GM19468 (cell line): ENCODE measurements at regions not wholly inside any gene's neighbourhood (a gene's known extent, or its start where the extent isn't known, plus 50 kb on each side); places are given as distances from the start of the nearest gene placed in this dataset.

Experiments used
- ATAC-seq: cut with Tn5 transposase; IDR thresholded peaks from one replicate; pipeline ENCODE4 v1.9.1; 2021; ENCODE audit warnings: mild to moderate bottlenecking, moderate library complexity, moderate number of reproducible peaks; ENCODE audit not compliant: unreplicated experiment; ENCODE audit errors: extremely low read depth

DNA sequence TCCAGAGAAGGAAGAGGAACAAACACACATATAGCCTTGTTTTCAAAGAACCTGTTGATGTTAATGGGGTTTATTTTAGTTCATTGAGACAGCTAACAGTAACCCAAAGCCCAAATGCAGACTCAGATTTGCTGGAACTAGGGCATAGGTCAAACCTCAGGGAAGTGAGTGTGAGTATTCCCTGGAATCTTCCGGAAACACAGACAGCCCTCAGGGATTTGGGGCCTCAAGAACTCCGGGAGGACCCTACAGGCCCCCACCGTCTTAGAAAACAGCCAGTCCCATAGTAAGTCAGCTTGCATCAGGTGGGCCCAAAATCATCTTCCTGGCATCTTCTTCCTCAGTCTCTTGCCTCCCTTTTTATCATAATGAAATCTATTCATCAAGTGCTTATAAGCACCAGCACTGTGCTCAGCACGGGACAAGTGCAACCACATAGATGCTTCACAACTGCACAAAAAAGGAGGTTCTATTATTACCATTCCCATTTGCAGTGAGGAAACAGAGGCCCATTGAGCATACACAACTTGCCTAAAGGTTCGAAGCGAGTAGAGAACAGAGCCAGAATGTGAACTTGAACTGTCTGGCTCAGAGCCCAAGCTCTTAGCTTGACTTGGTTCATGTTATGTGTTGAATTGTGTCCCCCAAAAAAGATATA is 50.2 kb upstream of the BCL11A start:
- ATAC-seq, result no peak

- no peak for ATAC-seq
Measured at GRCh38 chr2:60604486-60605064, 51.1 kb upstream of the BCL11A start.

- ATAC-seq, result no peak
Measured at GRCh38 chr2:60605866-60606265, 52.4 kb upstream of the BCL11A start.

DNA sequence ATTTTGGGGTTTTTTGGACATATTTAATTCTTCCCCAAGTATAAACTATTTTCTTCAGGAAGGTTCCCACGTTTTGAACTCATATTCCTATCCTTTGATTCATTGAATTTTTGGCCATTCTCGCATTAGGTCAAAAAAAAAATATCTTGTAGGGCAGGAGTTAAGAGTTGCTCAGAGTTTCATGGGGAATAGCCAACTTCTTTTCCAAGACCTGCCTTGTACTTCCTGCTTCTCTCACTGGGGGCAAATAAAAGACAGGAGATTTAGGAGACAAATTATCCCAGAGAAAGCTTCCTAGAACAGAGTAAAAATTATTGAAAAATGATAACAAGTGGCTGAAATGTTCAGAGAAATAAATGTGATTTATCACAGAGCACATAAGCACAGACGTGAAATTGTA is 55.2 kb upstream of the BCL11A start:
- ATAC-seq, result no peak

GRCh38 chr2:60612033-60612432 is 58.6 kb upstream of the BCL11A start:
- ATAC-seq, result no peak

- ATAC-seq, result no peak
Measured at GRCh38 chr2:60614319-60614718, 60.9 kb upstream of the BCL11A start.

- no peak for ATAC-seq
Measured at GRCh38 chr2:60621688-60622429, 68.4 kb upstream of the BCL11A start.

- no peak for ATAC-seq
Measured at GRCh38 chr2:60623040-60623439, 69.6 kb upstream of the BCL11A start.

- no peak for ATAC-seq
Measured at GRCh38 chr2:60627412-60627811, 74.0 kb upstream of the BCL11A start.

GRCh38 chr2:60628026-60628425 is 74.6 kb upstream of the BCL11A start:
- no peak for ATAC-seq

- ATAC-seq, result no peak
Measured at GRCh38 chr2:60628615-60629304, 75.3 kb upstream of the BCL11A start.

- ATAC-seq, result no peak
Measured at GRCh38 chr2:60629305-60629662, 75.8 kb upstream of the BCL11A start.

- no peak for ATAC-seq
Measured at GRCh38 chr2:60629801-60630385, 76.4 kb upstream of the BCL11A start.

DNA sequence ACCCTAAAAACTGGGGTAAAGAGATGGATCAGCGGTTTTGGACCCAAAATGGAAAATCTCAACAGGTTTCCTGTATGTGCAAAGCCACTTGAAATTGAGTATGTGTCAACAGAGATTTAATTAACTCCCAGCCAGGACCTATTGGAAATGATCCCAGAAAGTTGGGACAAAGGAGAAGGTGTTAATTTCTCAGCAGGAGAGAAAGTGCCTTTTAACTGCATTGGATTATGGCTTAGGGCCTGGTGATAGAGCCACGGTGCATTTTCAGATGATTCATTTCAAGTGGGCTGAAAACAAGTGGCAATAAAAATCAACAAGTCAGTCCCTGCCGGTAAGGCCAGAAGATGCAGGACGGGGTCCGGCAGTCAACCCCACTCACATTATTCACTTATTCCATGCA is 80.2 kb upstream of the BCL11A start:
- ATAC-seq, result no peak

DNA sequence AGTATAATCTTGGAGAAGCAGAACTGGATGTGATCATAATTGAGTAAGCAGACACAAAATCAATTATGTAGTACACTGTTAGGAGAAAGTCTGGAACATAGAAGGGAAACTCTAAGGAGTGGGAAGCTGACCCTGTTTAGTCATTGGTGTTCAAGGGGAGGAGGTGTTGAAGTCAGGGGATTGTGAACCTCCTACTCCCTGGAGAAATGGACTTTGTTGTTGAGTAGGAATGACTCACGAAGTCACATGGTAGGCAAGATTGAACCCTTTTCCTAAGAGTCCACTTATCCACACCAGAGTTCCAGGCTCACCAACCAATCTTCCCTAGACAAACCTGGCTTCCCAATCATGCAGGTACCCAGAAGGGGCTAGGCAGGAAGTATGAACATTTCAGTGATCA is 81.0 kb upstream of the BCL11A start:
- ATAC-seq, result no peak

GRCh38 chr2:60641811-60642788 is 88.6 kb upstream of the BCL11A start:
- ATAC-seq, result no peak

- ATAC-seq, result no peak
Measured at GRCh38 chr2:60643747-60644146, 90.3 kb upstream of the BCL11A start.

DNA sequence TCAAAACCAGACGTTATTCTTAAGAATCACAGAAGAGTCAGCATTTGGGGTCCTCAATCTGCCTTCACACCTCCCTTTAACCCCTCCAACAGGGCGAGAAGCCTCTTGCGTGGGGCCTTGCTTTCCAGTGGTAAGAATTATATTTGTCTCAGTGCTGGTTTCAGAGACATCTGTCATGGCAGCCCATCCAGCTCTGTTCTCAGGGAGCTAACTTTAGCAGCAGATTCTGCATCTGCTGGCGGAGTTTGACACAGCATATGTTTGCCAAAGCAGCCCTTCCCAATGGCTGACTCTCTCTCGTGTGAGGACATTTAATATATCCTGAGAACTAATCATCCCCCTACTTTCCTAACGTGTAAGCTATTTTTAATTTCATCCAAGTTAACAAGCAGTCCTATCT is 91.5 kb upstream of the BCL11A start:
- ATAC-seq, result no peak

DNA sequence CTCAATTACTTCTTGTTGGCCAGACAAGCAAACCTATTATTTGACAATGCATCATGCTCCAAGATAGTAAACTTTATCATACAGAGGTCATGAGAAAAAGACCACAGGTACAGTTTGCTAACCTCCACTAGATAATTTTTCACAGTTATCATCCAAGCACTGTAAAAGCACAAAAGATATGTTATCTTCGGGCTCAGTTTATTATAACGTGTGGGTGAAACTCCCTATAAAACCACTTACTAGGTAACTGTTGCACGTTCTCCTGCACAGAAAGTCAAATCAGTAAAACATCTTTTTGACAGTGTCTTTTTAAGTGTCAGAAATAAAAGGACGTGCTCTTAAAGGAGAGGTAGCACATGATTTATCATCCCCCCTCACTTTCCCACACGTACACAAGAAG is 94.7 kb upstream of the BCL11A start:
- ATAC-seq, result no peak

DNA sequence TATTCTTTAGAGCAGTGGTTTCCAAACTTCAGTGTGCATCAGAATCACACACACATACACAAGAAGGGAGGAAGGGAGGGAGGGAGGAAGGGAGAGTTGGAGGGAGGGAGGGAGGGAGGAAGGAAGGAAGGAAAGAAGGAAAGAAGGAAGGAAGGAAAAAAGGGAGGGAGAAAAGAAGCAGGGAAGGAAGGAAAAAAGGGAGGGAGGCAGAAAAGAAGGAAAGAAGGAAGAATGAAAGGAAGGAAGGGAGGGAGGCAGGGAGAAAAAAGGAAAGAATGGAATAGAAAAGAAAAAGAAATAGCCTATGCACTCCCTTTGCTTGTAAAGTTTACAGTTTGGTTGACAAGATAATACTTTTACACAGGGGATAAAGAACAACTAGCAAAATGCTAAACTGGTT is 96.3 kb upstream of the BCL11A start:
- ATAC-seq, result no peak
